ENCODE measurements at regions not wholly inside any gene's neighbourhood (a gene's known extent, or its start where the extent isn't known, plus 50 kb on each side); places are given as distances from the start of the nearest gene placed in this dataset.

GRCh38 chr11:43261775-43262174 is 50.0 kb upstream of the API5 start:
- H3K9me3 ChIP-seq: no peaks in the 10 kb centered on the region
- DNase-seq (no peak), FAIRE-seq (no peak), ATAC-seq (no peak)
- intact Hi-C loops (cut with DNase I): no loop called here
- 77 to 84% methylated on average over 2 of the region's 2 CpGs for WGBS, 2 donors
- no peaks in the 10 kb centered on the region for H3K27me3 ChIP-seq
- H3K4me3 ChIP-seq: no peak overlapping the region
- no peak for TF ChIP-seq CTCF (IDR thresholded peaks at IDR 0.05)
- H3K27ac ChIP-seq: no peak overlapping the region
- no peaks in the 10 kb centered on the region for H3K36me3 ChIP-seq
- no peaks in the 10 kb centered on the region for H3K4me1 ChIP-seq
